ENCODE measurements at regions not wholly inside any gene's neighbourhood (a gene's known extent, or its start where the extent isn't known, plus 50 kb on each side); places are given as distances from the start of the nearest gene placed in this dataset.

- H3K36me3 Mint-ChIP-seq (ENCODE audit: low read depth) = no peaks in the 10 kb centered on the region
- H3K27me3 Mint-ChIP-seq = no peaks in the 10 kb centered on the region
- no peak overlapping the region for H3K27ac Mint-ChIP-seq
- H3K9me3 Mint-ChIP-seq = peaks cover 9% of the 10 kb centered on the region
- H3K4me1 Mint-ChIP-seq = no peaks in the 10 kb centered on the region
- no peak for TF ChIP-seq CTCF (IDR thresholded peaks at IDR 0.05)
- intact Hi-C loops (cut with micrococcal nuclease) = no loop called here
- POLR2A ChIA-PET = no interaction called here
- no peak for DNase-seq
- CTCF ChIA-PET = no interaction called here
- H3K4me3 Mint-ChIP-seq = no peak overlapping the region
- ATAC-seq (ENCODE audit: low read depth) = no peak
Measured at GRCh38 chr14:98612434-98613200, 659.4 kb downstream of the BCL11B start.

- ATAC-seq (ENCODE audit: low read depth) = no peak
- no peak for TF ChIP-seq CTCF (IDR thresholded peaks at IDR 0.05)
- CTCF ChIA-PET = no interaction called here
- H3K9me3 Mint-ChIP-seq = peaks cover 16% of the 10 kb centered on the region
- intact Hi-C loops (cut with micrococcal nuclease) = no loop called here
- no peak for DNase-seq
- POLR2A ChIA-PET = no interaction called here
- H3K4me3 Mint-ChIP-seq = no peak overlapping the region
- no peaks in the 10 kb centered on the region for H3K27me3 Mint-ChIP-seq
- H3K4me1 Mint-ChIP-seq = no peaks in the 10 kb centered on the region
- no peak overlapping the region for H3K27ac Mint-ChIP-seq
- H3K36me3 Mint-ChIP-seq (ENCODE audit: low read depth) = no peaks in the 10 kb centered on the region
Measured at GRCh38 chr14:98614741-98615140, 657.3 kb downstream of the BCL11B start.

- no peaks in the 10 kb centered on the region for H3K4me1 Mint-ChIP-seq
- POLR2A ChIA-PET = no interaction called here
- no peak overlapping the region for H3K27ac Mint-ChIP-seq
Measured at GRCh38 chr14:98622208-98623051, 649.6 kb downstream of the BCL11B start.

GRCh38 chr14:98623788-98624415, 648.1 kb downstream of the BCL11B start:
- Mint-ChIP-seq H3K9me3 (peaks cover 20% of the 10 kb centered on the region), H3K27me3 (no peaks in the 10 kb centered on the region), H3K36me3 (ENCODE audit: low read depth) (no peaks in the 10 kb centered on the region), H3K27ac (no peak overlapping the region), H3K4me1 (no peaks in the 10 kb centered on the region), H3K4me3 (no peak overlapping the region)
- DNase-seq = no peak
- no peak for TF ChIP-seq CTCF (IDR thresholded peaks at IDR 0.05)
- intact Hi-C loops (cut with micrococcal nuclease) = no loop called here
- POLR2A ChIA-PET = no interaction called here
- CTCF ChIA-PET = no interaction called here
- no peak for ATAC-seq (ENCODE audit: low read depth)

More at GRCh38 chr14:98622208-98623051, 649.6 kb downstream of the BCL11B start:
- TF ChIP-seq CTCF (IDR thresholded peaks at IDR 0.05) = no peak
- H3K36me3 Mint-ChIP-seq (ENCODE audit: low read depth) = no peaks in the 10 kb centered on the region
- intact Hi-C loops (cut with micrococcal nuclease) = no loop called here
- H3K9me3 Mint-ChIP-seq = peaks cover 28% of the 10 kb centered on the region
- DNase-seq (no peak), ATAC-seq (ENCODE audit: low read depth) (no peak)
- H3K4me3 Mint-ChIP-seq = no peak overlapping the region
- CTCF ChIA-PET = no interaction called here
- H3K27me3 Mint-ChIP-seq = no peaks in the 10 kb centered on the region

GRCh38 chr14:98633380-98633779, 638.6 kb downstream of the BCL11B start:
- CTCF ChIA-PET = no interaction called here
- no peaks in the 10 kb centered on the region for H3K27me3 Mint-ChIP-seq
- no peak for TF ChIP-seq CTCF (IDR thresholded peaks at IDR 0.05)

More at GRCh38 chr14:98633380-98633779, 638.6 kb downstream of the BCL11B start:
- ATAC-seq (ENCODE audit: low read depth) (no peak), DNase-seq (no peak)
- Mint-ChIP-seq H3K27ac (no peak overlapping the region), H3K36me3 (ENCODE audit: low read depth) (no peaks in the 10 kb centered on the region), H3K4me1 (no peaks in the 10 kb centered on the region), H3K9me3 (peaks cover 9% of the 10 kb centered on the region), H3K4me3 (no peak overlapping the region)
- intact Hi-C loops (cut with micrococcal nuclease) = no loop called here
- POLR2A ChIA-PET = no interaction called here

All from activated B cell treated with CpG ODN at 0.5 μM for 24 hours (primary cell).